ENCODE measurements at regions not wholly inside any gene's neighbourhood (a gene's known extent, or its start where the extent isn't known, plus 50 kb on each side); places are given as distances from the start of the nearest gene placed in this dataset.

- DNase-seq (ENCODE audit: low read depth): no peak
- TF ChIP-seq CTCF (conservative IDR thresholded peaks at IDR 0.05; ENCODE audit: low read length): no peak
- peak overlapping the region; percentile 89 for H3K4me3 ChIP-seq (ENCODE audit: low read length)
These were observed 52.0 kb upstream of the ULK4 start for GRCh38 chr3:42013691-42014457.

- peak overlapping the region; percentile 89 for H3K4me3 ChIP-seq (ENCODE audit: low read length)
- TF ChIP-seq CTCF (conservative IDR thresholded peaks at IDR 0.05; ENCODE audit: low read length): no peak
- peak; percentile 61 for DNase-seq (ENCODE audit: low read depth)
These were observed 51.2 kb upstream of the ULK4 start for GRCh38 chr3:42012935-42013690.

GRCh38 chr3:42012383-42012934 is 50.6 kb upstream of the ULK4 start:
- DNase-seq (ENCODE audit: low read depth): no peak
- peak overlapping the region; percentile 63; the same call in 1 of the 2 replicates for H3K4me3 ChIP-seq (ENCODE audit: low read length)
- TF ChIP-seq CTCF (conservative IDR thresholded peaks at IDR 0.05; ENCODE audit: low read length): no peak
